ENCODE measurements at regions not wholly inside any gene's neighbourhood (a gene's known extent, or its start where the extent isn't known, plus 50 kb on each side); places are given as distances from the start of the nearest gene placed in this dataset.

- DNase-seq (ENCODE audit: low read depth), result no peak
These were observed 132.6 kb upstream of the ARHGAP5 start for GRCh38 chr14:31944256-31945073.

DNA sequence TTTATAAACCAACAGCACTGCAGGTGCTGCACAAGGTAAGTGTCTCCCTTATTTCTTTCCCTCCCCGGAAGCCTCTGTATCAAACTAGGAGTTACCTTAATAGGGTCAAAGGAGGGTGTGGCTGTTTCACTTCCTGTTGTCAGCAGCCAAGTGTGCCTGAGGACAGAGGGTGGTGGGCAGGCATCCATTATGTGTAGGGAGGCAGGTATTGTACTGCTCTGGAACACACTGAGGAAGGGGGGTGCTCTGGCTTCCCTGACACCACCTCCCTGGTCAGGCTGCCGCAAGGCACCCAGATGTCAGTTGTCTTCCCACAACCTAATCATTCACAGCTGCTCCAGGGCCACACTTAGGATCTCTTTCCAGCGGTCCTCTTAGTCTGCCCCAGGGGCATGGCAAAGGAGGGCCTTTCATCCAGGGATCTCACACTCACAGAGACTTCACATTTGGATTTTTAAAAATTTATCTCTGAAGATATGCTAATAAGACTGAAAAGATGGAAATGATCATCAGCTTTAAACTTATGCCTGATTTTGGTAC lies 132.0 kb upstream of the ARHGAP5 start:
- DNase-seq (ENCODE audit: low read depth), result no peak

DNA sequence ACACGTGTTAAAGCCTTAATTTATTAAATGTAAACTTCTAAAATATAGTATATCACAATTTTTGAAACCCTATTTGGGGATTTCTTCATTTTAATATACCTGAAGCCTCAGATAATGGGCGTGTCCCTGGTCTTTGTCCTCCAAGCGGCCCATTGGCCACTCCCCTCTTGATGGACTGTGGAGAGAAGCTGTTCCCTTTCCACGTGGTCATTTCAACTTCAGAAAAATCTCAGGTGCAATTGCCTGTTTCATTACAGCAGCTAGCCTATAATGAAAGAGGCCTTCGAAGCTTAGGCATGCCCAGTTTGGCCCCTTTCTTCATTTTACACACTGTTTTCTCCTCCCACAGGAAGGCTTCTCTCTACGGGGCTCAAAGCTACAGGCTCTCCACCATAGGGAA lies 131.4 kb upstream of the ARHGAP5 start:
- no peak for DNase-seq (ENCODE audit: low read depth)

GRCh38 chr14:31947076-31947475 lies 130.0 kb upstream of the ARHGAP5 start:
- no peak for DNase-seq (ENCODE audit: low read depth)

DNA sequence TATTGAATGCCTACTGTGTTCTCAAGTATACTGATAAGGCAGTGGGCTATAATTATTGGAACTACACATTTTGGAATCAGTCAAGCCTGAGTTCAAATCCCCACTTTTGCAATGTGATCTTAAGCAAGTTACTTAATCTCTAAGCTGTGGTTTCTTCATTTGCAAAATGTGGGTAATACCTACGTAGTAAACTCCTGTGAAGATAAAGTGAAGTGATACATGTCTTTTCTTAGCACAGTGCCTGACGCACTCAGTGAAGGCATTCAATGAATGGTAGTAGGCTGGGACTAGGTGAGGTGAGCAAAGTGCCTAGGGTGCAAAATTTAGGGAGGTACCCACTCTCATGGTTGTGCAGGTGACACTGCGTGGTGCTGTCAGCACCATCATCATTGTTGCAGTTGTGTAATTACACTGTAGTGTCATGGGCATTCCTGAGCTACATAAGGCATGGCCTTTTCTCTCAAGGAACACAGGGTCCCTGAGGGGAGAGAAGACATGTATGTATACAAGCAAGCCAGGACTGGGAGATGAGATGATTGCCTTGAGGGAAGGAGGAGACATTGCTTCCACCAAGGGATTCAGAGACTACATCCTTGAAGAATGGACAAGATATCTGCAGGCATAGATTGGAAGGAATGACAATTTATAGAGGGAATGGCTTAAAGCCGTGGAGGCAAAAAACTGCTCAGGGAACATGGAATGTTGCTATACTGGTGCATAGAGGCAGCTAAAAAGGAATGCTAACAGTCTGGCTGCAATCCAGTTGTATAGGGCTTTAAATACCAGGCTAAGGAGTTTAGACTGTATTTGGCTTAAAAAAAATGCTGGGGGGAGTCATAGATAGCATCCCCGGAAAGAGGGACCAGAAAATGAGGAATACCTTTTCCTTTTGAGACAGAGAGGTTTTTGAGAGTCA lies 129.2 kb upstream of the ARHGAP5 start:
- no peak for DNase-seq (ENCODE audit: low read depth)

- no peak for DNase-seq (ENCODE audit: low read depth)
These were observed 127.4 kb upstream of the ARHGAP5 start for GRCh38 chr14:31949709-31950108.

DNA sequence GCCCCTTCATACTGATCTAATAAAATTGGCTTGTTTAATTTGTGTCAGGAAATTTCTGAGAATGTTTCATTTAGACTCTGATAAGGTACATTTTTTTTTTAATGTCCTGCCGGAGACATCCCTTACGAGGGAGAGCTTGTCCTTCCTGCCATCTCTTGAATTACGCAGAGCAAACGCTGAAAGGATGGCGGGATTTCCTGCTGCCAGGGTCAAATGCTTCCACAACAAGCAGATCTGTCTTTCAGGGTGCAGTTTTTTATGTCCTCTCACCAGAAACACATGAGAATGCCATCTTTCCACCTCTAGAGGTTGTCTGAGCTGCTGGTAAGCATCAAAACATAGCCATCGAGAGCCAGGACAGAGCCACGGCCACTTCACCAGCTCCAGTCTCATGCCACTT lies 126.8 kb upstream of the ARHGAP5 start:
- no peak for DNase-seq (ENCODE audit: low read depth)

DNA sequence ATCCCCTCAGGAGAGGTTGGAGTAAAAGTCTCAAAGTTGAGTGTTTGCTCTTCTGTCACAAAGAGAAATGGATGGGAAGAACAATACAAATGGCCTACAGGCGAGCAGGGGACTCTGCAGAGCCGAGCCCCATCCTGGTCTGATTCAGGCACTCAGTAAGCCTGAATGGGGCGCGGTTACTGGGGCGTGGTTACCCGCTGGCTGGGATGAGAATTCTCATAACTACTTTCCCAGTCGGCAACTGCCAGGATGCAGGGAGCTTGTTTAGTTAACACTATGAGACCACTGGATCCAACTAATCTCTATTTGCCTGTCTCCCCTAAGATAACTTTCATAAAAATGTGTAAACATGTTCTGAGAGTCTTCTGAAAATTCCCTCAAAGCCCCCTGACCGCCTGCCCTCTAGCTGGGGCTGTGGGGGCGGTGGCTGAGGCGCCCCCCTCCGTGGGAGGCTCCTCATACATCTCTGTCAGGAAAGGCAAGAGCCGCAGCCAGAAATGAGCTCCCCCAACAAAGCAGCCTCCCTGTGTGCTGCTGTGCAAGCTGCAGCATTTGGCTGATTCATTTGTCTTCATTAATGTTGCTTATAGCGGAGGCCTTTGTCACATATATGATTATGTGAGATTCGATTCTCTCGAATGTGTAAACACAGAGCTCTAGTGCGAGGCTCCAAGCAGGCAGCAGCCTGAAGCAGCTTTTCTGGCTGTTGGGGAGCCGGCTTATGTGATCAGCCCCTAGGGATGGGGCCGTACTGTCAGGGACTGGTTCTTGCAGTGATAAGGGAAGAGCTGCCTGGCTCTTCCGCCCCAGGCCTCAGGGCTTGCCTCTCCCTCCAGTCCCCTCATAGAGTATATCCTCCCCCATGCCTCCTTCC lies 126.1 kb upstream of the ARHGAP5 start:
- DNase-seq (ENCODE audit: low read depth), result no peak

DNA sequence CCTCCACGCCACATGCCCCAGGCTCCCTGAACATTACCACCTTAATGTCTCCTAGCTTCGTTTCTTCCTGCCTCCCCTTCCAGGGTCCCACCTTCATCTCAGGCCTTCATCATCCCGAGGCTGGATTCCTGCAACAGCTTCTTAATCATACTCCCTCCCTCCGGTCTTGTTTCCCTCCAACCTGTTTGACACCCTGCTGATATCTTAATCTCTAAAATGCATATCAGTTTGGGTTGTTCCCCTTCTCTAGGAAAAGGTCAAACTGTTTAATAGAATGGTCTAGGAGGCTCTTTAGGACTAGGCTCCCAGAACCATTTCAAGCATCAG lies 125.5 kb upstream of the ARHGAP5 start:
- DNase-seq (ENCODE audit: low read depth), result no peak

DNA sequence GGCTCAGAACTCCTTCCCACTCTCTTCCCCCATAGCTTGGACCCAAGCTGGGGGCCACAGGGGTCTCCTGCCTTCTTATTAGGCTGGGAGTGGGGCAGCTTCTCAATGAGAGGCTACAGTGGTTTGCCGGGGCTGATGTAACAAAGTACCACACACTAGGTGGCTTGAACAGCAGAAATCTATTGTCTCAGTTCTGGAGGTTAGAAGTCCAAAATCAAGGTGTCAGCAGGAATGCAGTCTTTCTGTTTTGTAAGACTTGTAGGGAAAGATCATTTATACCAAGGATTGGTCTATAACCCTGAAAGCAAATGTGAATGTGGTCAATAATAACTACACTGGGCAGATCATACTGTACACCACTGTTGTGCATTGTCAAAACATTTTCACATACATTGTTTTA lies 124.5 kb upstream of the ARHGAP5 start:
- DNase-seq (ENCODE audit: low read depth), result no peak

DNA sequence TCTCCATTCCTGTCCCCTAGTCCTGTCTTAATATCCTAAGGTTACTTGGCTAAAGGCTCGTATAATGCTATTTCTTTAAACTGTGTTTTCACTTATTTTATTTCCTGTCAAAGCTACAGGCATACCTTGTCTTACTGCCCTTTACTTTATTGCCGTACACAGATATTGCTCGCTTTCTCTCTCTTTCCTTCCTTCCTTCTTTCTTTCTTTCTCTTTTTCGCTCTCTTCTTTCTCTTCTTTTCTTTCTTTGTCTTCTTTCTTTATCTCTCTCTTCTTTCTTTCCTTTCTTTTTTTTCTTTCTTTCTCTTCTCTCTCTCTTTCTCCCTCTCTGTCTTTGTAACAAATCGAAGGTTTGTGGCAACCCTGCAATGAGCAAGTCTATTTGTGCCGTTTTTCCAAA lies 123.9 kb upstream of the ARHGAP5 start:
- DNase-seq (ENCODE audit: low read depth), result no peak

DNA sequence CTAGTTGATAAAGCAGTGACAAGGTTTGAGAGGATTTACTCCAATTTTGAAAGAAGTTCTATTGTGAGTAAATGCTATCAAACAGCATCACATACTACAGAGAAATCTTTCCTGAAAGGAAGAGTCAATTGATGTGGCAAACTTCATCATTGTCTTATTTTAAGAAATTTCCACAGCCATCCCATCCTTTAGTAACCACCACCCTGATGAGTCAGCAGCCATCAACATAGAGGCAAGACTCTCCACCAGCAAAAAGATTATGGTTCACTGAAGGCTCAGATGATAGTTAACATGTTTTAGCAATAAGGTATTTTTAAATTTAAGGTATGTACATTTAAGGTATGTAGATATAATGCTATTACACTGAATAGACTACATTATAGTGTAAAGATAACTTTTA lies 122.1 kb upstream of the ARHGAP5 start:
- DNase-seq (ENCODE audit: low read depth), result no peak

DNA sequence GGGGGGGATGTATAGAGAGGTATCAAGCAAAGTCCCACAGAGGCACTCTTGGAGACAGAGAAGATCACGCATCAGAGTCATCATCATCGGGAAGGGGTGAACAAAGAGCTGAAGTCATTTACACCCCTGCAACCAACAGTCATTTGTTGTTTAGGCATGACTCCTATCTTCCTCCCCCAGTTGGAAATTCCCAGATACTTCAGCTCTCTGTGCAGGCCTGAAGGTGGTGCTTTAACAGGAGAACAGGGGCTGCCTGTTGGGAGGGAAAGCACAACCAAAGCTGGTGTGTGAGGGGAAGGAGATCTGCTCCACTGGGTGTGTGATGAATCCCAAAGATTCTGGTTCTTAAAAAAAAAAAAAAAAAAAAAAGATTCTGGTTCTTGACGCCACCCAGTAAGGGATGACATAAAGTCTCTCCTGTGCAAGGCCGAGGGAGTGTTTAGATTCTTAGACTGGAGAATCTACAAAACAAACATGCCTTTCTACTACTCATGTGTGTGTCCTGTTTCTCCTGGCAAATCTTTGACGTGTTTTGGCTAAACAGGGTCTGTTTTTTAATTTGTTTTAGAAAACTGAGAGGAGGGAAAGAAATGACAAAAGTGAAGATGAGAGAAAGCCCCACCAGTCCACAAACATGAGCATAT lies 121.0 kb upstream of the ARHGAP5 start:
- no peak for DNase-seq (ENCODE audit: low read depth)

- DNase-seq (ENCODE audit: low read depth), result no peak
These were observed 119.5 kb upstream of the ARHGAP5 start for GRCh38 chr14:31957565-31957964.

GRCh38 chr14:31960039-31960438 lies 117.1 kb upstream of the ARHGAP5 start:
- no peak for DNase-seq (ENCODE audit: low read depth)

- no peak for DNase-seq (ENCODE audit: low read depth)
These were observed 115.2 kb upstream of the ARHGAP5 start for GRCh38 chr14:31961896-31962295.

DNA sequence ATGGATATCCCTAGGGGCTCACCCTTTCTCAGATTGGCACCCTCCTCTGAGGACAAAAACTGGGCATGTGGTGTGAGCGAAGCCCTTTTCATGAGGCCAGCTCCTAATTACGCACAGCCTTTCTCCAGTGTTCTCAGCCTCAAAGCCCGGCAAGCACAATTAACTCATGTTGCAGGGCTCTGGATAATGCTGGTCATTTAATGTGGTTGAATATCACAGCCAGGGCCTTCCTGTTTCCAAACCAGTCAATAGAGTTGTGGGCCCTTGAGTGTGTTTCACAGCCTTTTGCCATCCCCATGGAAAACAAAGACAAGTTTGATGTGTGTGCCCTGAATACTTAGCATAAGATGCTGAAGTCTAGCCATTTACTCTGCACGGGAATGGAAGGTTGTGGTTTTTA lies 114.2 kb upstream of the ARHGAP5 start:
- no peak for DNase-seq (ENCODE audit: low read depth)

DNA sequence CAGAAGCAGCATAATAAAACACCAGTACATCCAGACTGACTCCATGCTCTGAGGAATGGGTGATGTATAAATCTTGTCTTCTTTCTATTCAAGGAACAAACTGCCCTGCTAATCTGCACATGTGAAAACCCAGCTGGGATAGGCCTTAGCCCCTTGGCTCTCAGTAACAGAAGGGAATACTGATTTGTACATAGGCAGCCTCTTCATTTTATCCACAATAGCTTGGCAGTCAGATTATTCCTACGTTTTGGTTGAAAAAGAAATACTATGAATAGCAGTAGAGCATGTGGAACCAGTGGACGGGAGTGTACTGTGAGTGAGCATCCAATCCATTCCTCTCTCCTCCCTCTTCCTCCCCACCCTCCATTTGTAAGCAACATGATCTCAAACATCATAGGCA lies 113.5 kb upstream of the ARHGAP5 start:
- DNase-seq (ENCODE audit: low read depth), result no peak

- DNase-seq (ENCODE audit: low read depth), result no peak
These were observed 112.6 kb upstream of the ARHGAP5 start for GRCh38 chr14:31964490-31964889.

DNA sequence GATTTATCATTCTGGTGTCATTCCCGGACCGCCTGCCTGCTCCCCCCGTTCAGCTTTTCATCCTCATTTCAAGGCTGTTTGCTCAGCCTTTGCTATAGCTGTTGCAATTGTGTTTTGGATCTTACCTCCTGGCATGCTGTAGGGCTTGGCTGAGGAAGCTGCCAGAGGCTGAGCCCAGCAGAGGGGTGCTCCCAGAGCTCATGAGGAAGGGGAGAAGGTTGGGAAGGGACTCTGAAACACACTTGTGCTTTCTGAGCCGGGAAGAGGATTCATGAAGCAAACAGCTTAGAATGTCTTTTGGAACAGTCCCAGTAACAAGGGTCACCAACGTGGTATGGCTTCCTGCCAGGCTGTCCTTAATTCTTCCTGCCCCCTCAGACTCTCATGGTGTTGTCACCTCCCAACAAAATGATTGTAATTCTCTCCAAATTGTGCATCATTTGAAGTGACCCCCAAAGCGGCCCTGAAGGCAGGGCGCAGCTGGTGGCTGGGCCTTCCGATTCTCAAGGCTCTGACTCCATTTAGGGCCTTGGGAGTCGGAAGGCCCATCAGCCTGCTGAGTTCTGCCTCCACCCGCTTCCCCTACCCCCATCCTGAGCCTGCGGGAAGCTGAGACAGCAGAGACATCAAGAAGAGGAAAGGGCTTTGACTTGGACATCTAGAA lies 111.9 kb upstream of the ARHGAP5 start:
- no peak for DNase-seq (ENCODE audit: low read depth)

Measured in activated T-cell treated with anti-CD3 and anti-CD28 coated beads for 48 hours (primary cell).